ENCODE measurements at regions not wholly inside any gene's neighbourhood (a gene's known extent, or its start where the extent isn't known, plus 50 kb on each side); places are given as distances from the start of the nearest gene placed in this dataset.
"Not testable (repeated sequence)": the region's sequence is repeated elsewhere in the genome, so short reads cannot be mapped to it uniquely, and the experiment has no call there.

GRCh38 chr5:162209005-162209605 lies 141.5 kb downstream of the GABRG2 start:
- POLR2A ChIA-PET = no interaction called here
- CTCF ChIA-PET = interaction anchor here (0.6 kb wide), 1 partner anchor 644 kb away, joined by 3 read pairs; no protein-coding TSS in a partner anchor

- POLR2A ChIA-PET = no interaction called here
- CTCF ChIA-PET = no interaction called here
Observed at GRCh38 chr5:162214551-162214950, 147.0 kb downstream of the GABRG2 start.

GRCh38 chr5:162217037-162217436 lies 149.5 kb downstream of the GABRG2 start:
- CTCF ChIA-PET = no interaction called here
- POLR2A ChIA-PET = no interaction called here

GRCh38 chr5:162221910-162222309 lies 154.3 kb downstream of the GABRG2 start:
- ChIA-PET CTCF (no interaction called here), POLR2A (no interaction called here)

GRCh38 chr5:162227075-162227474 lies 159.5 kb downstream of the GABRG2 start:
- CTCF ChIA-PET = no interaction called here
- POLR2A ChIA-PET = no interaction called here

- CTCF ChIA-PET = interaction anchor here (0.6 kb wide), 1 partner anchor 290 kb away, joined by 3 read pairs; no protein-coding TSS in a partner anchor
- POLR2A ChIA-PET = no interaction called here
Observed at GRCh38 chr5:162230348-162230747, 162.8 kb downstream of the GABRG2 start.

- ChIA-PET CTCF (no interaction called here), POLR2A (no interaction called here)
Observed at GRCh38 chr5:162231522-162231921, 163.9 kb downstream of the GABRG2 start.

- CTCF ChIA-PET = no interaction called here
- POLR2A ChIA-PET = no interaction called here
Observed at GRCh38 chr5:162240734-162241133, 173.2 kb downstream of the GABRG2 start.

- ChIA-PET CTCF (no interaction called here), POLR2A (no interaction called here)
Observed at GRCh38 chr5:162242416-162242815, 174.8 kb downstream of the GABRG2 start.

- ChIA-PET CTCF (no interaction called here), POLR2A (no interaction called here)
Observed at GRCh38 chr5:162243651-162244050, 176.1 kb downstream of the GABRG2 start.

GRCh38 chr5:162248107-162248713 lies 180.6 kb downstream of the GABRG2 start:
- CTCF ChIA-PET = no interaction called here

GRCh38 chr5:162256711-162257110 lies 189.1 kb downstream of the GABRG2 start:
- POLR2A ChIA-PET = no interaction called here
- CTCF ChIA-PET = no interaction called here

More at GRCh38 chr5:162248107-162248713, 180.6 kb downstream of the GABRG2 start:
- POLR2A ChIA-PET = no interaction called here

- POLR2A ChIA-PET = no interaction called here
- CTCF ChIA-PET = no interaction called here
Observed at GRCh38 chr5:162268694-162269481, 201.3 kb downstream of the GABRG2 start.

GRCh38 chr5:162272417-162272816 lies 204.8 kb downstream of the GABRG2 start:
- ChIA-PET POLR2A (no interaction called here), CTCF (no interaction called here)

- CTCF ChIA-PET = no interaction called here
- POLR2A ChIA-PET = no interaction called here
Observed at GRCh38 chr5:162274679-162275078, 207.1 kb downstream of the GABRG2 start.

GRCh38 chr5:162275387-162275786 lies 207.8 kb downstream of the GABRG2 start:
- CTCF ChIA-PET = not testable (repeated sequence)

GRCh38 chr5:162282191-162282590 lies 214.6 kb downstream of the GABRG2 start:
- ChIA-PET CTCF (no interaction called here), POLR2A (no interaction called here)

More at GRCh38 chr5:162275387-162275786, 207.8 kb downstream of the GABRG2 start:
- POLR2A ChIA-PET = not testable (repeated sequence)

GRCh38 chr5:162283609-162284008 lies 216.0 kb downstream of the GABRG2 start:
- ChIA-PET CTCF (no interaction called here), POLR2A (no interaction called here)

GRCh38 chr5:162288647-162289296 lies 221.2 kb downstream of the GABRG2 start:
- ChIA-PET CTCF (no interaction called here), POLR2A (no interaction called here)

GRCh38 chr5:162289489-162289888 lies 221.9 kb downstream of the GABRG2 start:
- ChIA-PET CTCF (no interaction called here), POLR2A (no interaction called here)

GRCh38 chr5:162299793-162300192 lies 232.2 kb downstream of the GABRG2 start:
- CTCF ChIA-PET = no interaction called here
- POLR2A ChIA-PET = no interaction called here

All from activated CD8-positive, alpha-beta memory T cell treated with anti-CD3 and anti-CD28 coated beads for 36 hours (primary cell).